ENCODE measurements at regions not wholly inside any gene's neighbourhood (a gene's known extent, or its start where the extent isn't known, plus 50 kb on each side); places are given as distances from the start of the nearest gene placed in this dataset.

DNA sequence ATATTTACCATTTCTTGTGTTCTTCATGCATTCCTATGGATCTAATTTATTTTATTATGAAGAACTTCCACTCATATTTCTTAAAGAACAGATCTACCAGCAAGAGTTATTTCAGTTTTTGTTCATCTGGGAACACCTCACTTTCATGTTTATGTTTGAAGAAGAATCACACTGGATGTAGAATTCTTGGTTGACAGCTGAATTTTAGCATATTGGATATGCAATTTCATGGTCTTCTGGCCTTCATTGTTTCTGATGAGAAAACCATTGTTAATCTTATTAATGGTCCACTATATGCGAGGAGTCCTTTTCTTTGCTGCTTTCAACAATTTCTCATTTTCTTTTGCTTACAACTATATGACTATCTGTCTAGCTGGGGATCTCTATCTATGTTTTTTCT lies 189.2 kb downstream of the UXS1 start:
- H4K8ac ChIP-seq (replicated peaks; ENCODE audit: insufficient read length, low read depth, low read length), result no peak overlapping the region
- H3K27me3 ChIP-seq (ENCODE audit: insufficient read depth, low read length), result no peaks in the 10 kb centered on the region
- H2BK15ac ChIP-seq (ENCODE audit: low read depth, low read length), result no peak overlapping the region
- H3T11ph ChIP-seq (ENCODE audit: low read length), result no peak overlapping the region
- no peak overlapping the region for H2BK20ac ChIP-seq (ENCODE audit: low read depth, low read length, poor library complexity, severe bottlenecking)
- no peak overlapping the region for H4K5ac ChIP-seq (ENCODE audit: insufficient read length, low read depth, low read length)
- H3K4me2 ChIP-seq (ENCODE audit: insufficient read depth, insufficient read length, low read length), result no peak overlapping the region
- no peak overlapping the region for H2BK12ac ChIP-seq (ENCODE audit: insufficient read length, low read depth, low read length)
- no peaks in the 10 kb centered on the region for H4K20me1 ChIP-seq (ENCODE audit: control insufficient read depth, insufficient read depth, insufficient read length)
- no peak for DNase-seq
- peaks cover 58 to 71% of the 10 kb centered on the region in 2 experiments for H3K9me3 Mint-ChIP-seq
- no peak overlapping the region for H3K18ac ChIP-seq (ENCODE audit: insufficient read length, low read depth, low read length)
- no peak overlapping the region for H3K56ac ChIP-seq (ENCODE audit: insufficient read length, low read depth, low read length)
- no peak overlapping the region for H3K23ac ChIP-seq (ENCODE audit: insufficient read length, low read depth, low read length)
- H3K36me3 Mint-ChIP-seq (ENCODE audit: insufficient read depth in 1 of 3, low read depth in 3 of 3), result peaks cover 38 to 54% (median 39%) of the 10 kb centered on the region in 3 experiments
- H3K23me2 ChIP-seq (ENCODE audit: insufficient read length, low read depth, low read length, poor library complexity, severe bottlenecking), result no peaks in the 10 kb centered on the region
- WGBS (ENCODE audit: extremely low coverage, insufficient read length, low lambda C conversion rate), result no CpG with 5 or more reads among the region's 1 CpG
- H3K9me3 ChIP-seq (ENCODE audit: control insufficient read depth, low read depth, low read length), result no peaks in the 10 kb centered on the region
- H3K14ac ChIP-seq (ENCODE audit: insufficient read depth, low read length), result no peak overlapping the region
- H2BK120ac ChIP-seq (ENCODE audit: low read depth, low read length, poor library complexity, severe bottlenecking), result no peak overlapping the region
- H3K79me2 ChIP-seq (ENCODE audit: insufficient read depth, low read length), result no peaks in the 10 kb centered on the region
- H3K4me1 ChIP-seq (ENCODE audit: insufficient read depth, low read length), result no peaks in the 10 kb centered on the region
- H2AK5ac ChIP-seq (ENCODE audit: insufficient read length, low read length), result no peak overlapping the region
- TF ChIP-seq, protein P1, sequence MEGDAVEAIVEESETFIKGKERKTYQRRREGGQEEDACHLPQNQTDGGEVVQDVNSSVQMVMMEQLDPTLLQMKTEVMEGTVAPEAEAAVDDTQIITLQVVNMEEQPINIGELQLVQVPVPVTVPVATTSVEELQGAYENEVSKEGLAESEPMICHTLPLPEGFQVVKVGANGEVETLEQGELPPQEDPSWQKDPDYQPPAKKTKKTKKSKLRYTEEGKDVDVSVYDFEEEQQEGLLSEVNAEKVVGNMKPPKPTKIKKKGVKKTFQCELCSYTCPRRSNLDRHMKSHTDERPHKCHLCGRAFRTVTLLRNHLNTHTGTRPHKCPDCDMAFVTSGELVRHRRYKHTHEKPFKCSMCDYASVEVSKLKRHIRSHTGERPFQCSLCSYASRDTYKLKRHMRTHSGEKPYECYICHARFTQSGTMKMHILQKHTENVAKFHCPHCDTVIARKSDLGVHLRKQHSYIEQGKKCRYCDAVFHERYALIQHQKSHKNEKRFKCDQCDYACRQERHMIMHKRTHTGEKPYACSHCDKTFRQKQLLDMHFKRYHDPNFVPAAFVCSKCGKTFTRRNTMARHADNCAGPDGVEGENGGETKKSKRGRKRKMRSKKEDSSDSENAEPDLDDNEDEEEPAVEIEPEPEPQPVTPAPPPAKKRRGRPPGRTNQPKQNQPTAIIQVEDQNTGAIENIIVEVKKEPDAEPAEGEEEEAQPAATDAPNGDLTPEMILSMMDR (conservative IDR thresholded peaks at IDR 0.05), result no peak
- no peak overlapping the region for H3K27ac ChIP-seq (ENCODE audit: insufficient read length, low read depth, low read length)
- no peak overlapping the region for H2BK5ac ChIP-seq (ENCODE audit: insufficient read length, low read length)
- H3K27me3 Mint-ChIP-seq (ENCODE audit: low read depth), result peaks cover 4% of the 10 kb centered on the region
- no peak overlapping the region for H3K27ac Mint-ChIP-seq
- no peak overlapping the region for H2AFZ ChIP-seq (ENCODE audit: low read length)
- H4K91ac ChIP-seq (ENCODE audit: insufficient read length, low read depth, low read length), result no peak overlapping the region
- no peak overlapping the region for H3K4ac ChIP-seq (ENCODE audit: low read depth, low read length)
- H3K4me1 Mint-ChIP-seq, result peaks cover 5 to 6% of the 10 kb centered on the region in 2 experiments; a peak in 3 of 4 replicates
- no peak overlapping the region for H3K4me3 Mint-ChIP-seq
- no peaks in the 10 kb centered on the region for H3K79me1 ChIP-seq (ENCODE audit: insufficient read depth, low read depth, low read length, poor library complexity, severe bottlenecking)
- no peak overlapping the region for H3K9ac ChIP-seq (ENCODE audit: extremely low read depth, insufficient read length, low read length)
